SU-DHL-6 (cell line): ENCODE measurements at regions not wholly inside any gene's neighbourhood (a gene's known extent, or its start where the extent isn't known, plus 50 kb on each side); places are given as distances from the start of the nearest gene placed in this dataset.

Experiments used
- CTCF ChIP-seq: fragments of 200-600 bp; sonication (generic); IDR thresholded peaks from one replicate; pipeline ENCODE4 v1.5.1; 2017; ENCODE audit warnings: antibody characterized with exemption, mild to moderate bottlenecking, low read length, moderate library complexity; ENCODE audit not compliant: insufficient read depth, poor library complexity, severe bottlenecking
- EZH2phosphoT487 ChIP-seq: fragments of 200-600 bp; sonication (generic), shearing (Covaris generic); conservative IDR thresholded peaks from 2 replicates; pipeline ENCODE4 v1.6.1; 2018; ENCODE audit warnings: mild to moderate bottlenecking, antibody characterized with exemption, low read length, moderate library complexity, mixed read lengths

- TF ChIP-seq CTCF (no peak), EZH2phosphoT487 (no peak)
Observed at GRCh38 chr12:77537663-77538062, 293.0 kb upstream of the NAV3 start.
